ENCODE measurements at regions not wholly inside any gene's neighbourhood (a gene's known extent, or its start where the extent isn't known, plus 50 kb on each side); places are given as distances from the start of the nearest gene placed in this dataset.

DNA sequence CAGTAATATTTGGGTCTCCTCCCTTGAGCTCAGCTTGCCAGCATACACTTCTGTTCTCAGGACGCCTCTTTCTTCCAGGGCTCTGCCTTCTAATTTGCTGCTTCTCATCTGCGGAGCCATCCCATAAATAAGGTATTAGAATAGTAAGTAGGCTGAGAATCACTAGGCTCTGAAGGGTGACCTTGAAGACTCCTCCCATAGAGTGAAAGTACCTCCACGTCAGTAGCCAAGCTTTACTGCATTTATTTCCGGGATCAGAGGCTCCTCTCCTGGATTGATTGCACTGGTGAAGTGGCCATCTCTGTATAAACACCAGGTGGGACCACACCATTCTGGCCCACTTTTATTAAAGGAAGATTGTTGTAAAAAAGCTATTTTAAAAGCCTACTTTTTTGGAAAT is 315.5 kb downstream of the FAT3 start:
- TF ChIP-seq POLR2A (IDR thresholded peaks at IDR 0.05) = no peak
- TF ChIP-seq, protein P1, sequence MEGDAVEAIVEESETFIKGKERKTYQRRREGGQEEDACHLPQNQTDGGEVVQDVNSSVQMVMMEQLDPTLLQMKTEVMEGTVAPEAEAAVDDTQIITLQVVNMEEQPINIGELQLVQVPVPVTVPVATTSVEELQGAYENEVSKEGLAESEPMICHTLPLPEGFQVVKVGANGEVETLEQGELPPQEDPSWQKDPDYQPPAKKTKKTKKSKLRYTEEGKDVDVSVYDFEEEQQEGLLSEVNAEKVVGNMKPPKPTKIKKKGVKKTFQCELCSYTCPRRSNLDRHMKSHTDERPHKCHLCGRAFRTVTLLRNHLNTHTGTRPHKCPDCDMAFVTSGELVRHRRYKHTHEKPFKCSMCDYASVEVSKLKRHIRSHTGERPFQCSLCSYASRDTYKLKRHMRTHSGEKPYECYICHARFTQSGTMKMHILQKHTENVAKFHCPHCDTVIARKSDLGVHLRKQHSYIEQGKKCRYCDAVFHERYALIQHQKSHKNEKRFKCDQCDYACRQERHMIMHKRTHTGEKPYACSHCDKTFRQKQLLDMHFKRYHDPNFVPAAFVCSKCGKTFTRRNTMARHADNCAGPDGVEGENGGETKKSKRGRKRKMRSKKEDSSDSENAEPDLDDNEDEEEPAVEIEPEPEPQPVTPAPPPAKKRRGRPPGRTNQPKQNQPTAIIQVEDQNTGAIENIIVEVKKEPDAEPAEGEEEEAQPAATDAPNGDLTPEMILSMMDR (IDR thresholded peaks at IDR 0.05) = no peak
